RWPE1 (cell line): ENCODE measurements at regions not wholly inside any gene's neighbourhood (a gene's known extent, or its start where the extent isn't known, plus 50 kb on each side); places are given as distances from the start of the nearest gene placed in this dataset.

Experiments used
- CTCF ChIA-PET: fragments of 350-600 bp; sonication (Branson Sonifier 250); formaldehyde crosslinking; extraction: SDS; loops from one replicate; lab custom pipeline; 2021; lab: Yijun Ruan, JAX
- POLR2A ChIA-PET: fragments of 400-600 bp; formaldehyde crosslinking; extraction: SDS; loops from one replicate; lab custom pipeline; 2020; ENCODE audit warnings: antibody characterized with exemption; ENCODE audit not compliant: low non-redundant PET; lab: Yijun Ruan, JAX
- DNase-seq: peaks from one replicate; pipeline ENCODE4 v3.0.0; 2012; ENCODE audit warnings: low spot score
- H3K27ac ChIP-seq: fragments of 450-650 bp; 2 replicates; pipeline ENCODE4 v1.5.1; 2017
- CTCF ChIP-seq: fragments of 450-650 bp; conservative IDR thresholded peaks from 2 replicates; pipeline ENCODE4 v1.5.1; 2017; ENCODE audit warnings: low read depth, mild to moderate bottlenecking

- ChIA-PET CTCF (no interaction called here), POLR2A (no interaction called here)
- DNase-seq: no peak
- H3K27ac ChIP-seq: no peak overlapping the region
- no peak for TF ChIP-seq CTCF
These were observed 65.1 kb upstream of the CXCR4 start for GRCh38 chr2:136183097-136183496.

DNA sequence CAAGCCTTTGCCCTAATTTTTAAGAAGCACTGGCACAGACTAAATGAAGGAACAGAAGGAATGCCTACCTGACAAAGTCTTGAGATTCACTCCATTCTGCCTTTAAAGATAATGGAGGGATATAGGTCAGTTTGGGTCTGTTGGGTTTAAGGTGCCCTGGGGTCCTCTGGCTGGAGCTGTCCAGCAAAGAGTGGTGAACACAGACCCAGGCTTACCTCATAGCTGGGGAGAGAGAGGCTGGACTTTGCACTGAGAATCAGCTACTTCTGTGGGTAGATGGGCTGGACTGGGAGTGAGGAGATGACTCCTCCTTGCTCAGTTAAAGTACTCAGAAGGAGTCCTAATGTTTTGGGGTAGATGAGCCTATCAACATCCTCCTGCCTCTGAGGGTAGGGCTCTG, 64.4 kb upstream of the CXCR4 start:
- POLR2A ChIA-PET: no interaction called here
- no peak for TF ChIP-seq CTCF
- no peak overlapping the region for H3K27ac ChIP-seq
- CTCF ChIA-PET: no interaction called here
- DNase-seq: no peak

- no peak for DNase-seq
- TF ChIP-seq CTCF: no peak
- ChIA-PET CTCF (no interaction called here), POLR2A (no interaction called here)
- no peak overlapping the region for H3K27ac ChIP-seq
These were observed 61.6 kb upstream of the CXCR4 start for GRCh38 chr2:136179602-136179975.

DNA sequence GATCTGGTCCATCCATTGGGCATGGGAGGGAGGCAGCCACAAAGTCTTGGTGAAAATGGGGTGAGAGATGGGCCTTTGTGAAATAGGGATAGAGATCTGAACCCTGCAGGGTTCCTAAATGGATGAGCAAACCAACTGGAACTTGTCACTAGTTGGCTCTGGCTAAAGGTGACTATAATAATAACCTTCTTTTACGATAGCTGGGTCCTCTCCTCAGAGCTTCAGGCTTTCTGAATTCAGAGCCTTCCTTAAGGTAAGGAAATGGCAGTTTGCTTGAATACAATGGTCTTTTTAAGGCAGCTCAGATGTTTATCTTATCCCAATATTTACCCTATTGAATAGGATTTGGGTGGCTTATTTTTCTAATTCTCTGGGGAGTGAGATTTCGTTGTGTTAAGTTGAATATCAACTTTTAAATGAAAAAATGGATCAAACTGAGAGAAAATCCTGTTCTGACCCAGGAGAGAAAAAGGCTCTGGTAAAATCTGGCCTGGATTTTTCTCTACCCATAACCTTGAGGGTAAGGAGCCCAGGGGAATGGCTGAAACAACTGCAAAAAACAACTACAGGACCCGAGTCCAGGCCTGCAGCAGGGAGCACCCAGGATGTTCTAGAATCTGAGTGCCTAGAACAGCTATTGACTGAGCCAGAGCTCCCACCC, 61.1 kb upstream of the CXCR4 start:
- POLR2A ChIA-PET: no interaction called here
- CTCF ChIA-PET: interaction anchor here (0.7 to 0.8 kb wide), 2 partner anchors 41 to 43 kb away, joined by 3 to 4 read pairs; no protein-coding TSS in a partner anchor
- no peak overlapping the region for H3K27ac ChIP-seq
- TF ChIP-seq CTCF: no peak
- no peak for DNase-seq

- no peak for DNase-seq
- POLR2A ChIA-PET: no interaction called here
- CTCF ChIA-PET: interaction anchor here (0.6 to 0.7 kb wide), 3 partner anchors 168 to 1441 kb away, joined by 3 to 8 read pairs (median 3); no protein-coding TSS in a partner anchor
- no peak overlapping the region for H3K27ac ChIP-seq
- TF ChIP-seq CTCF: no peak
These were observed 57.9 kb upstream of the CXCR4 start for GRCh38 chr2:136175868-136176267.

DNA sequence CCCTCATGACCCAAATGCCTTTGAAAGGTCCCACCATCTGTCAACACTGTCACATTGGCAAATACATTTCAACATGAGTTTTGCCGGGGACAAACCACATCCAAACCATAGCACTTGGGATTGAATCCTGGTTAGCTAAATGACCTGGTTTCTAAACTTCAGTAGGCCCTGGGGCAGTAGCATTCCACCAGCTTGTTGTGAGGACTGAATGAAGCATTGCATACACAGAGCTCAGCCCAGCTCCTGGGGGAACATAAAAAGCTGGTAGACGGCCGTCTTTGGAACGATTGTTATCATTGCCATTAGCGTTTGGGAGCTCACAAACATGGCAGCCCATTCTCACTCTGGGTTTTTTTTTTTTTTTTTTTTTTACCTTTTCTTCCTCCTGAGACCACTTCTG, 57.5 kb upstream of the CXCR4 start:
- DNase-seq: no peak
- POLR2A ChIA-PET: no interaction called here
- CTCF ChIA-PET: interaction anchor here (0.7 kb wide), 1 partner anchor 1441 kb away, joined by 8 read pairs; no protein-coding TSS in a partner anchor
- H3K27ac ChIP-seq: no peak overlapping the region
- TF ChIP-seq CTCF: no peak
